Mucosa of descending colon (tissue), 3 donors: ENCODE measurements at regions not wholly inside any gene's neighbourhood (a gene's known extent, or its start where the extent isn't known, plus 50 kb on each side); places are given as distances from the start of the nearest gene placed in this dataset.
"Not testable (repeated sequence)": the region's sequence is repeated elsewhere in the genome, so short reads cannot be mapped to it uniquely, and the experiment has no call there.

Experiments used
- ATAC-seq: fragments of 200-7000 bp; cut with Tn5 transposase; one replicate; pipeline ENCODE4 v1.9.1; 2020; ENCODE audit warnings: mild to moderate bottlenecking, moderate library complexity
- DNase-seq, 3 donors: peaks; one replicate each; pipeline ENCODE4 v3.0.0-alpha.2; 2020
- H3K36me3 ChIP-seq: fragments of 200-600 bp; one replicate; pipeline ENCODE4 v1.8.0; 2021; ENCODE audit warnings: low read depth, mild to moderate bottlenecking
- H3K4me1 ChIP-seq: fragments of 200-600 bp; one replicate; pipeline ENCODE4 v1.8.0; 2021; ENCODE audit warnings: low read depth, mild to moderate bottlenecking
- H3K4me3 ChIP-seq: fragments of 200-600 bp; one replicate; pipeline ENCODE4 v1.8.0; 2021; ENCODE audit warnings: mild to moderate bottlenecking
- H3K9me3 ChIP-seq: fragments of 200-600 bp; one replicate; pipeline ENCODE4 v1.8.0; 2021; ENCODE audit warnings: mild to moderate bottlenecking
- intact Hi-C, 2 donors: fragments of 100-400 bp; cut with DNase I in 1 of 2; cut with micrococcal nuclease in 1 of 2; formaldehyde crosslinking; loops; one replicate each; pipeline versions ENCODE4 v1.11.0 to v1.11.1; 2022; cut with DNase I, micrococcal nuclease
- TF ChIP-seq, protein P1 (sequence below): fragments of 200-600 bp; IDR thresholded peaks from one replicate; pipeline ENCODE4 v1.8.0; 2022; ENCODE audit warnings: antibody characterized with exemption, mild to moderate bottlenecking
- donor health status: DM: no; HTN: no; CAD: no; lungs with moderate emphysema.
- donor health status: DM: no; HTN: no; CAD: no.
- donor health status: DM: no; HTN: yes; CAD: no.

DNA sequence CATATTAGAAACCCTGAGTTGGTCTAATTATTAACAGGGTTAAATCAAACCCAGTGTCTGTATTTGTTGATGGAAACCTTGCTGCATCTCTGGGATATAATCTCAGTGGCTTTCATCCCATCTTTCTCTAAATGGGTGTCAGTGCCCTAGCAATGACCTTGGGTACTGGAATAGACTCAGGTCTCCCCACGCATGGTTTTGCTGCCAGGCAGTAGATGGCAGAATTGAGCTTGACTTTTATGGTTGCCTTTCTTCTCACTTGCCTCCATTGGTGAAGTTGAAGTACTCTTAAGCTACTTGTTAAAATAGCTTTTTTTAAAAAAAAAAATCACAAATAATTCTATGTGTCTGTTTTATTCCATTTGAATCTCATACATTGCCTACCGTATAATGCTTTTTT lies 81.8 kb upstream of the HMCN1 start:
- H3K4me1 ChIP-seq = peaks cover 8% of the 10 kb centered on the region
- H3K9me3 ChIP-seq = peaks cover 5% of the 10 kb centered on the region
- H3K36me3 ChIP-seq = no peaks in the 10 kb centered on the region
- no peak overlapping the region for H3K4me3 ChIP-seq
- ATAC-seq (no peak), DNase-seq (no peak)
- intact Hi-C loops = no loop called here
- TF ChIP-seq, protein P1, sequence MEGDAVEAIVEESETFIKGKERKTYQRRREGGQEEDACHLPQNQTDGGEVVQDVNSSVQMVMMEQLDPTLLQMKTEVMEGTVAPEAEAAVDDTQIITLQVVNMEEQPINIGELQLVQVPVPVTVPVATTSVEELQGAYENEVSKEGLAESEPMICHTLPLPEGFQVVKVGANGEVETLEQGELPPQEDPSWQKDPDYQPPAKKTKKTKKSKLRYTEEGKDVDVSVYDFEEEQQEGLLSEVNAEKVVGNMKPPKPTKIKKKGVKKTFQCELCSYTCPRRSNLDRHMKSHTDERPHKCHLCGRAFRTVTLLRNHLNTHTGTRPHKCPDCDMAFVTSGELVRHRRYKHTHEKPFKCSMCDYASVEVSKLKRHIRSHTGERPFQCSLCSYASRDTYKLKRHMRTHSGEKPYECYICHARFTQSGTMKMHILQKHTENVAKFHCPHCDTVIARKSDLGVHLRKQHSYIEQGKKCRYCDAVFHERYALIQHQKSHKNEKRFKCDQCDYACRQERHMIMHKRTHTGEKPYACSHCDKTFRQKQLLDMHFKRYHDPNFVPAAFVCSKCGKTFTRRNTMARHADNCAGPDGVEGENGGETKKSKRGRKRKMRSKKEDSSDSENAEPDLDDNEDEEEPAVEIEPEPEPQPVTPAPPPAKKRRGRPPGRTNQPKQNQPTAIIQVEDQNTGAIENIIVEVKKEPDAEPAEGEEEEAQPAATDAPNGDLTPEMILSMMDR = no peak

DNA sequence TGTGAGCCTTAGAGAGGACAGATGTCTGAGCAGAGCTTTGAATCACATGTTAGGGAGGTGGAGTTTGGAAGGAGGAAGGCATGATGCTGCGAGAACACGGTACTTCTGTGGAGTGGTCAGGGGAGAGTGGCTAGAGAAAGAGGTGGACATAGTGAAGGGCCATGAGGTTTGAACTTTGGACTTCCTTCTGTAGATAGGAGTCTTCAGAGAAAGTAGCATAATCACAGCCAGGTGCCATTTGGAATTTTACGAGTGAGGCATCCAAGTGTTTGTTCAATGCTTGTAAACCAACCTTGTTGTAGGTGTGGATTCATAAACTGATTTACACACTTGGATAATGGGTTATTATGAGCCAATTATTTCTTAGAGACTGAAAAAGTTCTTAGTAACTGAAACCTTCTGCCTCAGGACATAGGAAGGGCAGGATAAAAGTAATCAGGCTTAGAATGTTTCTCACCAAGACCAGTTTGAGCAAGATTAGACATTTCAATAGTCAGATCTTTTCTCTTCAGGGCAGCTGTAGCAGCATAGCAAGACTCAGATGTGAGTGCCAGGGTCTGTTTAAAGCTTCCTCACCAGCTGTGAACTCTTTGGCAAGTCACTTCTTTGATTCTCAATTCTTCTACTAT lies 83.5 kb upstream of the HMCN1 start:
- intact Hi-C loops = no loop called here
- peak in 1 of 3 donors; percentile 78 for DNase-seq
- peak; percentile 94 for ATAC-seq

DNA sequence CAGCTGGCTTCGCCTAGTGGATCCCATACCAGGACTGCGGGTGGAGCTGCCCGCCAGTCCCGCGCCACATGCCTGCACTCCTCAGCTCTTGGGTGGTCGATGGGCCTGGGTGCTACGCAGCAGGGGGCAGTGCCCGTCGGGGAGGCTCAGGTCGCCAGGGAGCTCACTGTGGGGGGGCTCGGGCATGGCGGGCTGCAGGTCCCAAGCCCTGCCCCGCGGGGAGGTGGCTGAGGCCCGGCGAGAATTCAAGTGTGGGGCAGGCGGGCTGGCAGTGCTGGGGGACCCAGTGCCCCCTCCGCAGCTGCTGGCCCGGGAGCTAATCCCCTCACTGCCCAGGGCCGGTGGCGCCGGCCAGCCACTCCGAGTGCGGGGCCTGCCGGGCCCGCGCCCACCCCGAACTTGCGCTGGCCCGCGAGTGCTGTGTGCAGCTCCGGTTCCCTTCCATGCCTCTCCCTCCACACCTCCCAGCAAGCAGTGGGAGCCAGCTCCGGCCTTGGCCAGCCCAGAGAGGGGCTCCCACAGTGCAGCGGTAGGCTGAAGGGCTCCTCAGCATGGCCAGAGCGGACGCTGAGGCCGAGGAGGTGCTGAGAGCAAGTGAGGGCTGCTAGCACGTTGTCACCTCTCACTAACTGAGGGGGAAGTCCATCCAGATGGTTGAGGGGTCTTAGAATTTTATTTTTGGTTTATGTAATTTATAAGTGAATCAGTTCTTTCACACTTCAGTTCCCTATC lies 85.2 kb upstream of the HMCN1 start:
- DNase-seq (peak in 1 of 3 donors; percentile 52), ATAC-seq (no peak)
- TF ChIP-seq, protein P1 = no peak
- Histone ChIP-seq H3K9me3 (peaks cover 5% of the 10 kb centered on the region), H3K36me3 (no peaks in the 10 kb centered on the region), H3K4me3 (no peak overlapping the region), H3K4me1 (peaks cover 30% of the 10 kb centered on the region)
- intact Hi-C loops = no loop called here

More for the DNA sequence above, 83.5 kb upstream of the HMCN1 start:
- H3K4me3 ChIP-seq = no peak overlapping the region
- H3K9me3 ChIP-seq = peaks cover 5% of the 10 kb centered on the region
- TF ChIP-seq, protein P1 = no peak
- no peaks in the 10 kb centered on the region for H3K36me3 ChIP-seq
- peaks cover 22% of the 10 kb centered on the region for H3K4me1 ChIP-seq

- DNase-seq, intact Hi-C loops: not testable (repeated sequence)
Observed at GRCh38 chr1:185647597-185648267, 86.5 kb upstream of the HMCN1 start.

DNA sequence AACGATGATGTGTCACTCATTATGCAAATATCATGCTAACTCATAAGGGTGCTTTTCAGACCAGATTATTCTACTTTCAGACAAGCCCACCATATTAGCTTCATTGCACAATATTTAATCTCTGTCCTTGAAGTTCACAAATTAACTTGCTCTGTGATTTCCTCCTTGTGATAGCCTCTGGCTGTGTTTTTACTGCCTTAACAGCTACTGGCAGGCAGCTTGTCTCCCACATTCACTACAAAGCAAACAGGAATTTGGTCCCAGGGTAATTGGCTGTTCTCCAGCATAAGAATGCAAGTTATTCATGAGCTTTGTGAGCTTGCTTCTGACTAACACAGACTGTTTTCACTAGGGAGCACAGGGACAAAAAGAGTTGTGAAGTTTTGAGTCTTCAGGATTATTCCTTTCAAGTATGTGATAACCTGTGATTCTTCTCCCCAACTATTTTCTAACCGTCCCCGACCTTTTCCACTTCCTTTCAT lies 87.9 kb upstream of the HMCN1 start:
- DNase-seq (peak in 1 of 3 donors; percentile 81), ATAC-seq (peak; percentile 79)
- Histone ChIP-seq H3K4me1 (peaks cover 30% of the 10 kb centered on the region), H3K36me3 (no peaks in the 10 kb centered on the region), H3K4me3 (no peak overlapping the region), H3K9me3 (peaks cover 5% of the 10 kb centered on the region)
- TF ChIP-seq, protein P1 = no peak
- intact Hi-C loops = no loop called here

More at GRCh38 chr1:185647597-185648267, 86.5 kb upstream of the HMCN1 start:
- H3K9me3 ChIP-seq, H3K4me3 ChIP-seq, ATAC-seq, H3K36me3 ChIP-seq: not testable (repeated sequence)
- H3K4me1 ChIP-seq = peaks cover 30% of the 10 kb centered on the region

DNA sequence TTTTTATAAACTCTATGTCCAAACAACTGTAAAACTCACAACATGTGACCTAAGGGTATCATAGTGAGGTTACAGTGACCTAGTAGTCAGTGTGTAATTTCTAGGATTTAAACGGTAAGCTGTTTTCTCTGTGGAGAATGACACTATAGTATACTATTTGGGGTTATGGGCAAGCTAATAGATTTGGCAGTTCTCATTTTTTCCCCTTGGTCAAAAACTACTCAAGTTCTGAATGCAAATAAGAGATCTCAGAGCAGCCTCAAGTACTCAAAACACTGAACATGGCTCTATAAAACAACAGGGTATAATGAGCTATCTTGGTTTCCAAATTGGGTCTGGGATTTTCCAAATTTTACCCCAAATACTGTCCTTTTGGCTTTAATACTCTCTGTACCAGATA lies 88.5 kb upstream of the HMCN1 start:
- TF ChIP-seq, protein P1 = no peak
- Histone ChIP-seq H3K4me1 (peaks cover 29% of the 10 kb centered on the region), H3K36me3 (no peaks in the 10 kb centered on the region), H3K4me3 (no peak overlapping the region), H3K9me3 (peaks cover 5% of the 10 kb centered on the region)
- intact Hi-C loops = no loop called here
- DNase-seq (no peak), ATAC-seq (no peak)
